ENCODE measurements at regions not wholly inside any gene's neighbourhood (a gene's known extent, or its start where the extent isn't known, plus 50 kb on each side); places are given as distances from the start of the nearest gene placed in this dataset.

GRCh38 chr4:107151173-107151572 lies 115.1 kb upstream of the DKK2 start:
- no peak for DNase-seq

DNA sequence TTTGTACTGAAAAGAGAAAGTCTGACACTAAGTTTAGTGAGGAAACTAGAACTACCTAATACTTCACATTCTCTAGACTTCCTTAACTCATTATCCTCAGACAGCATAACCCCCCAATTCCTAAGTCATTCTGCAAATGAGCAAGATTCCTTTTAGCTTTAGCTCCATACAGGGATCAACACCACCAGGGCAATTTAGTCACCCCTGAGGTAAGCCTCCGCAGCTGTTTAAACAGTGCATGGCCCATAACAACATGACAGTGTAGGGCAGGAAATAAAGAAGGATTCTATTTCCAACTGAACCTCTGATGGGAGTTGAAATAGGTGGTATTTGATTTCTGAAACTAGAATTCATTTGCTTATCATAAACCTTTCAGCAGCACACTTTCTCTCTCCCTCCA lies 112.8 kb upstream of the DKK2 start:
- no peak for DNase-seq

DNA sequence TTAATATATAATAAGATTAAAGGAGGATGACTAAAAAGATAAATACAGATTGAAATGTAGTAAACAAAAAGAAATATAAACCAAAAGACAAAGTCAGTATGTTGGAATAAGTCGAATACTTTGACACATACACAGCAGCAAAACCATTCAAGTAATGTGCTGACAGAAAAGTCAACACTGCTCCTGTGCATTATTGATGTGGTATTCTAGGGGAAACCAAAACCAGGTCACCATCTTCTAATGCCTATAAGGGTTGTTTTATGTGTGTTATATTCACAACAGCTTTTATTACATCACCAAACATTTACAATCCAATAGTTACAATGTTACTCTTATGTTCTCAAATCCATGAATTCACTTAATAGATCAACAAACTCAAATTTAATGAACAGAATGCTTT lies 111.8 kb upstream of the DKK2 start:
- no peak for DNase-seq

GRCh38 chr4:107138433-107138832 lies 102.3 kb upstream of the DKK2 start:
- DNase-seq = no peak

GRCh38 chr4:107133965-107134653 lies 98.0 kb upstream of the DKK2 start:
- DNase-seq = no peak

DNA sequence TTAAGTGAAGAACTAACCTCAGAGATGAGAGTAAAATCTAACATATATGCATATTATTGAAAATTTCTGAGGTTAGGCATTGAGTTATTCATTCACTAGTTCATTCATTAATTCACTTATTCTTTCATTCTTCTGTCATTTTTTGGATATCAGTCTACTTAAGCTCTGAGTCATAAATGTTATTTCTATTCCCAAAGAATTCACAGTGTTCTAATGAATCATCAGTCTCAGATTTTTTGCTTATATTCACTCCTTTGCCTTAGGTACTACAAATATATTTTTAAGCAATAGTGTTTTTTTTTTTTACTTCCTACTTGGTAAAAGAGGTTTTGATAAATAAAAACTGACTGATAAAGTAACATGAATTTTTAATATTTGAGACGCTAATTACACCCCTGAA lies 95.2 kb upstream of the DKK2 start:
- no peak for DNase-seq

- DNase-seq = no peak
Observed at GRCh38 chr4:107130157-107130556, 94.0 kb upstream of the DKK2 start.

- DNase-seq = no peak
Observed at GRCh38 chr4:107129611-107130010, 93.5 kb upstream of the DKK2 start.

GRCh38 chr4:107129076-107129475 lies 93.0 kb upstream of the DKK2 start:
- DNase-seq = no peak

GRCh38 chr4:107128116-107128515 lies 92.0 kb upstream of the DKK2 start:
- DNase-seq = no peak

DNA sequence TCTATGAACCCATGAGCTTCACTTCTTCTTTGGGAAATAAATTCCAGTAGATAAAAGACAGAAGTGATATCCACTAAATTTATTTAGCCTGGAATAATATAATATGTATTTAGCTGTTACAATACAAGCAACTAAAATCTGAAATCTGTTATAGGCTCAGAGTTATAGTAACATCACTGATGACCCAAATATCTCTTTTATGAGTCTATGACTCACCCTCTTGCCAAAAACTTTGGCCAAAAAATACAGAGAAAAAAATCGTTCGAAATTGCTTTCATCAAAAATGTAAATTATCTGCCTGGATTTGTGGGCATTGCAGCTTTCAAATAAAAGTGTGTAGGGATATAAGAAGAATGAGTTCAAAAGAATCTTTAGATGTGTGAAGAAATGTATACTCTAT lies 89.4 kb upstream of the DKK2 start:
- DNase-seq = no peak

DNA sequence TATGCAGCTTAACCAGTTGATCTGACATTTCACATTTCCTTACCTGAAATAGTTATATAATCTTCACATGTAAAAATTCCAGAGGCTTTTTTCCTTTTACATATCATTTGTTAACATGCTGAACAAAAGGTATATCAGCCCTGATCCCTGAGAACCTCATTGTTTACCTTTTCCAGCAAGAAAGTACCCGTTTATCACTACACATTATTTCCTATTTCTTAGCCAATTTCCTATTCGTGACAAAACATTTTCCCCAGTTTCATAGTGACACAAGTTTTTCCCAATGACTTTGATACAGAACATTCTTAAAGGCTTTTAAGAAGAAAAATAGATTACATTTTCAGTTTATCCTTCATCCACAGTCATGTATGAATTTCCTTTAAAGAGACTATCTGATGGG lies 86.6 kb upstream of the DKK2 start:
- DNase-seq = no peak

DNA sequence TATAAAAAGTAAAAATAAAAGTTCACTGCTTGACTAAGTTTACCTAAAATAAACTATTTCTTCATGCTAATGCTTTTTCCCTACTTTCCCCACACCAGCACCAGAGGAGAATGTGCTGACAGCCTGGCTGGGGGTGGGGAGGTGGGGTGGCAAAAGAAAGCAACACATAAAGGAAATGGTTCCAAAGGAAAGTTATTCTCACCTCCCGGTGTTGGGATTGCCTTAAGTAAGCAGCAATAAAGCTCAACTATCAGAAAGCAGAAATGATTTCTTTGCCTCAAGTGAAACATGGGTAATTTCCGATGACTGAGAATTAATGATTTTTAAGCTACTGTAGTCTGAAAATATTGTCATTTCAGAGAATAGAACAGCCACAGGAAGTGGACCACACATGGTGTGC lies 84.5 kb upstream of the DKK2 start:
- DNase-seq = no peak

- no peak for DNase-seq
Observed at GRCh38 chr4:107117726-107118125, 81.6 kb upstream of the DKK2 start.

GRCh38 chr4:107115185-107115847 lies 79.2 kb upstream of the DKK2 start:
- no peak for DNase-seq

- no peak for DNase-seq
Observed at GRCh38 chr4:107114059-107114458, 77.9 kb upstream of the DKK2 start.

DNA sequence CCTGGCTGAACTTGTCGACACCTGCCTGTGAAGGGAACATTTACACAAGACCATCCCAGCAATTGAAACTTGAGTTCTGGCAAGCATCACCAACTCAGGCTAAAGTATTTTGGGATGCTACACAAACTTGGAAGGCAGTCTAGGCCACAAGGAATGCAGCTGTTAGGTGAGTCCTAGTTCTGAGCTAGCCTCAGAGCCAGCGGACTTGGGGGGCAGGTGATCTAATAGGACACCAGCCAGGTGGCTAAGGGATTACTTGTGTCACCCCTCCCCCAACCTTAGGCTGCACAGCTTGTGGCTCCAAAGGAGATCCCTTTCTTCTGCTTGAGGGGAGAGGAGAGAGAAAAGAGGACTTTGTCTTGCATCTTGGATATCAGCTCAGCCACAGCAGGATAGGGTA lies 62.3 kb upstream of the DKK2 start:
- DNase-seq = no peak

DNA sequence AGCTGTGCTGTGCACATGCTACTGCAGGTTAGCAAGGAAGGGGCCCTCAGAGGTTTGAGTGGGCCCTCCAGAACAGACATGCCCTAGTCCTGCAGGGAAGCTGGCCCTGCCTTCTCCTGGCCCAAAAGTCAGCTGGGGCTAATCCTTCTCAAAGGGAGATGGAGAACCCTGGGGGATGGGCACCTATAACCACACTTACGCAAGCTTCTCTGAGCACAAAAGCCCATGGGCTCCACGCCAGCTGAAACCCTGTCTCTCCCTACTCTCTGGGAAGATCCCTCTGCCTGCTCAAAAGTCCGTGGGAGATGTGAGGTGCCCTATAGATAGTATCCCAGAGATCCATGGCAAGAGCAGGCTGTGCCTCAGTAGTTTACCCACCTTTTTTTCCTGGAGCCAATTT lies 58.9 kb upstream of the DKK2 start:
- no peak for DNase-seq

GRCh38 chr4:107094332-107094731 lies 58.2 kb upstream of the DKK2 start:
- DNase-seq = no peak
